H1 (cell line): ENCODE measurements at regions not wholly inside any gene's neighbourhood (a gene's known extent, or its start where the extent isn't known, plus 50 kb on each side); places are given as distances from the start of the nearest gene placed in this dataset.
A peak's percentile ranks its signal among the peaks of the same experiment; 100 is the strongest.

Source experiments
- CTCF ChIA-PET: fragments of 300-600 bp; sonication (Branson Sonifier 250); formaldehyde crosslinking; loops from one replicate; lab custom pipeline; 2021; ENCODE audit not compliant: partially characterized antibody; lab: Charles Lee
- POLR2A ChIA-PET: fragments of 300-600 bp; sonication (Branson Sonifier 250); formaldehyde crosslinking; loops from one replicate; lab custom pipeline; 2021; ENCODE audit warnings: inconsistent platforms; ENCODE audit not compliant: partially characterized antibody; lab: Charles Lee
- DNase-seq, 2 experiments: peaks; one replicate each; pipeline versions ENCODE4 v3.0.0 to v3.0.0-alpha.2; 2010 to 2022; ENCODE audit warnings: low spot score in 2 of 2, low read depth in 1 of 2, mixed read lengths in 1 of 2
- FAIRE-seq: peaks from 2 replicates; lab custom pipeline; 2011; peaks lifted over from hg19 to GRCh38; lab: Jason Lieb, UNC
- H2AFZ ChIP-seq: 2 replicates; pipeline ENCODE4 v1.8.1; 2012; ENCODE audit warnings: low read length, inconsistent platforms
- H2AK5ac ChIP-seq: 2 replicates; pipeline ENCODE4 v1.6.1; 2013; ENCODE audit warnings: low read depth, low read length
- H2BK120ac ChIP-seq: replicated peaks from 2 replicates; pipeline ENCODE3; 2013; ENCODE audit warnings: low read depth, low read length, inconsistent platforms
- H2BK12ac ChIP-seq: 2 replicates; pipeline ENCODE4 v1.6.1; 2013; ENCODE audit warnings: low read depth, low read length
- H2BK15ac ChIP-seq: 2 replicates; pipeline ENCODE4 v1.6.1; 2013; ENCODE audit warnings: low read length
- H2BK20ac ChIP-seq: 2 replicates; pipeline ENCODE4 v1.6.1; 2013; ENCODE audit warnings: low read length
- H2BK5ac ChIP-seq: 2 replicates; pipeline ENCODE4 v1.6.1; 2013; ENCODE audit warnings: low read depth, low read length
- H3K14ac ChIP-seq: 2 replicates; pipeline ENCODE4 v1.6.1; 2013; ENCODE audit warnings: inconsistent platforms; ENCODE audit not compliant: insufficient read length
- H3K18ac ChIP-seq: 2 replicates; pipeline ENCODE4 v1.6.1; 2013; ENCODE audit warnings: low read length; ENCODE audit errors: extremely low read depth
- H3K23ac ChIP-seq: 2 replicates; pipeline ENCODE4 v1.6.1; 2013; ENCODE audit warnings: inconsistent platforms; ENCODE audit not compliant: insufficient read length
- H3K23me2 ChIP-seq: 2 replicates; pipeline ENCODE4 v1.6.1; 2013; ENCODE audit warnings: low read depth, low read length
- H3K27ac ChIP-seq: 2 replicates; pipeline ENCODE4 v1.6.1; 2011; ENCODE audit warnings: low read depth, low read length, inconsistent platforms
- H3K27me3 ChIP-seq, 4 experiments: replicated peaks in 1 of 4; 1 replicate in 1 of 4; 2 replicates in 3 of 4; pipeline versions ENCODE4 v1.6.1 to v1.8.1; 2011 to 2013; ENCODE audit warnings: low read length in 3 of 4, mild to moderate bottlenecking in 3 of 4, inconsistent platforms in 2 of 4, mixed read lengths in 2 of 4, moderate library complexity in 1 of 4; ENCODE audit not compliant: control insufficient read depth in 3 of 4, insufficient read depth in 3 of 4; ENCODE audit errors: extremely low read depth in 1 of 4
- H3K36me3 ChIP-seq, 4 experiments: 2 replicates each; pipeline versions ENCODE4 v1.6.1 to v1.8.1; 2011 to 2013; ENCODE audit warnings: mild to moderate bottlenecking in 4 of 4, low read length in 3 of 4, moderate library complexity in 2 of 4, control low read depth in 1 of 4, inconsistent platforms in 1 of 4; ENCODE audit not compliant: insufficient read depth in 4 of 4, control insufficient read depth in 2 of 4
- H3K4ac ChIP-seq: replicated peaks from 2 replicates; pipeline ENCODE3; 2013; ENCODE audit warnings: low read length, low read depth, mixed read lengths, inconsistent platforms; ENCODE audit not compliant: insufficient read length
- H3K4me1 ChIP-seq, 4 experiments: replicated peaks in 1 of 4; 1 replicate in 1 of 4; 2 replicates in 3 of 4; pipeline versions ENCODE4 v1.6.1 to v1.8.1; 2011 to 2013; ENCODE audit warnings: low read length in 3 of 4, inconsistent platforms in 2 of 4, mixed read lengths in 1 of 4; ENCODE audit not compliant: insufficient read depth in 4 of 4, control insufficient read depth in 3 of 4
- H3K4me2 ChIP-seq, 2 experiments: 2 replicates each; pipeline versions ENCODE4 v1.6.1 to v1.8.1; 2011 to 2013; ENCODE audit warnings: low read depth in 2 of 2, low read length in 2 of 2, control low read depth in 1 of 2, inconsistent platforms in 1 of 2, mild to moderate bottlenecking in 1 of 2; ENCODE audit not compliant: insufficient read depth in 1 of 2
- H3K4me3 ChIP-seq, 4 experiments: fragments of 200-600, 300-600 bp in 1 of 4; sonication (generic), shearing (Covaris generic), sonication (Bioruptor Twin) in 1 of 4; 2 replicates each; pipeline versions ENCODE4 v1.5.1 to v1.8.1; 2011 to 2016; ENCODE audit warnings: low read length in 4 of 4, low read depth in 3 of 4, control low read depth in 2 of 4, inconsistent platforms in 2 of 4, mild to moderate bottlenecking in 2 of 4, mixed read lengths in 1 of 4, moderate library complexity in 1 of 4; ENCODE audit not compliant: insufficient read depth in 2 of 4; ENCODE audit errors: extremely low read depth in 1 of 4
- H3K56ac ChIP-seq: replicated peaks from 2 replicates; pipeline ENCODE3; 2013; ENCODE audit warnings: low read depth, mild to moderate bottlenecking, mixed read lengths, low read length, inconsistent platforms; ENCODE audit not compliant: insufficient read length
- H3K79me1 ChIP-seq: 2 replicates; pipeline ENCODE4 v1.6.1; 2013; ENCODE audit warnings: low read depth, low read length, control low read depth
- H3K79me2 ChIP-seq, 2 experiments: 2 replicates each; pipeline versions ENCODE4 v1.6.1 to v1.8.1; 2012 to 2013; ENCODE audit warnings: low read length in 2 of 2, mild to moderate bottlenecking in 2 of 2, inconsistent platforms in 1 of 2; ENCODE audit not compliant: insufficient read depth in 2 of 2, control insufficient read depth in 1 of 2
- H3K9ac ChIP-seq, 4 experiments: replicated peaks in 1 of 4; 1 replicate in 1 of 4; 2 replicates in 3 of 4; pipeline versions ENCODE4 v1.6.1 to v1.8.1; 2011 to 2013; ENCODE audit warnings: low read depth in 3 of 4, low read length in 3 of 4, control low read depth in 2 of 4, mild to moderate bottlenecking in 2 of 4, moderate library complexity in 2 of 4, inconsistent platforms in 1 of 4; ENCODE audit errors: extremely low read depth in 1 of 4
- H3K9me3 ChIP-seq, 2 experiments: 2 replicates each; pipeline versions ENCODE4 v1.6.1 to v1.8.1; 2012 to 2013; ENCODE audit warnings: mild to moderate bottlenecking in 2 of 2, moderate library complexity in 2 of 2, control low read depth in 1 of 2, inconsistent platforms in 1 of 2, low read depth in 1 of 2, low read length in 1 of 2, mixed read lengths in 1 of 2; ENCODE audit not compliant: insufficient read depth in 2 of 2
- H4K20me1 ChIP-seq, 2 experiments: replicated peaks in 1 of 2; 2 replicates each; pipeline versions ENCODE3 to v1.8.1; 2011 to 2013; ENCODE audit warnings: inconsistent platforms in 2 of 2, low read length in 2 of 2, mild to moderate bottlenecking in 1 of 2; ENCODE audit not compliant: insufficient read depth in 2 of 2, control insufficient read depth in 1 of 2
- H4K5ac ChIP-seq: 2 replicates; pipeline ENCODE4 v1.6.1; 2013; ENCODE audit warnings: low read length, low read depth, mixed read lengths, inconsistent platforms; ENCODE audit not compliant: insufficient read length
- H4K8ac ChIP-seq: 2 replicates; pipeline ENCODE4 v1.8.0; 2013; ENCODE audit warnings: mild to moderate bottlenecking, moderate library complexity, low read length, inconsistent platforms; ENCODE audit not compliant: insufficient read depth; ENCODE audit errors: extremely low read depth
- H4K91ac ChIP-seq: replicated peaks from 2 replicates; pipeline ENCODE3; 2013; ENCODE audit warnings: low read length, mixed read lengths, inconsistent platforms; ENCODE audit not compliant: insufficient read length
- CREB1 ChIP-seq: IDR thresholded peaks from 2 replicates; pipeline ENCODE4 v1.6.1; 2012; ENCODE audit warnings: inconsistent platforms
- KDM1A ChIP-seq: fragments of 200-600, 300-600 bp; sonication (generic); IDR thresholded peaks from 2 replicates; pipeline ENCODE4 v1.7.1; 2016; ENCODE audit warnings: mild to moderate bottlenecking, low read length, borderline replicate concordance
- SP2 ChIP-seq: IDR thresholded peaks from 2 replicates; pipeline ENCODE4 v1.6.1; 2012; ENCODE audit warnings: mild to moderate bottlenecking, low read length, inconsistent platforms

- H2BK12ac ChIP-seq = no peak overlapping the region
- no peak overlapping the region for H3K56ac ChIP-seq
- H2BK120ac ChIP-seq = no peak overlapping the region
Observed at GRCh38 chr12:113604666-113605065, 133.0 kb upstream of the LHX5 start.

More at GRCh38 chr12:113604666-113605065, 133.0 kb upstream of the LHX5 start:
- DNase-seq (no peak), FAIRE-seq (no peak)
- Histone ChIP-seq H3K23ac (no peak overlapping the region), H3K27ac (no peak overlapping the region), H3K79me2 (no peaks in the 10 kb centered on the region), H3K79me1 (no peaks in the 10 kb centered on the region), H3K14ac (no peak overlapping the region), H3K4me3 (no peak overlapping the region), H3K9me3 (no peaks in the 10 kb centered on the region), H3K4me1 (peaks cover 0 to 4% (median 3%) of the 10 kb centered on the region in 4 experiments; a peak in 4 of 7 replicates), H3K4me2 (no peak overlapping the region), H3K18ac (no peak overlapping the region), H4K20me1 (no peaks in the 10 kb centered on the region), H3K9ac (no peak overlapping the region), H2BK5ac (no peak overlapping the region), H3K23me2 (peaks cover 2% of the 10 kb centered on the region; the same call in 1 of the 2 replicates), H4K8ac (no peak overlapping the region), H4K91ac (no peak overlapping the region), H2AK5ac (no peak overlapping the region), H4K5ac (no peak overlapping the region), H2AFZ (no peak overlapping the region), H3K4ac (no peak overlapping the region), H3K36me3 (no peaks in the 10 kb centered on the region), H2BK20ac (no peak overlapping the region), H3K27me3 (no peaks in the 10 kb centered on the region; a peak in 2 of 7 replicates), H2BK15ac (no peak overlapping the region)
- ChIA-PET CTCF (interaction anchor here (0.9 to 1.2 kb wide), 2 partner anchors 17 to 62 kb away, joined by 3 read pairs; no protein-coding TSS in a partner anchor), POLR2A (no interaction called here)
- TF ChIP-seq KDM1A = 0 out of 2 replicates have a peak, but pooled peaks have one; percentile 24
- no peak for TF ChIP-seq CREB1
- no peak for TF ChIP-seq SP2
